ENCODE measurements at regions not wholly inside any gene's neighbourhood (a gene's known extent, or its start where the extent isn't known, plus 50 kb on each side); places are given as distances from the start of the nearest gene placed in this dataset.

DNA sequence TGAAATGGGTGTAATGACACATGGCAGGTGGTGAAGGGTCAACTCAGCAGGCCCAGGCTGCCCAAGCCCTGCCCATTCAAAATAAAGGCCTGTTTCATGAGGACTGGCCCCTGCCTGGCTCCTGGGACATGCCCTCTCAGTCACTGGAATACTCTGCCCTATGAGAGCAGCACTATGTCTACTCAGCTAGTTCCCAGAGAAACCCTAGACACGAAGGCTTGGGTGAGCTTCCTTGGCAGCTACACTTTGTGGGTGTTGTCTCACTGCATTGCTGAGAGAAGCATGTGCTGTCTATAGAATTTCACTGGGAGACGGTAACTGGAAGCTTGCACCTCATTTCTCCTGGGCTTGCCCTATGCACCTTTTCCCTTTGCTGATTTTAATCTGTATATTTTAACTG is 752.8 kb downstream of the LIG4 start:
- Histone ChIP-seq H3K27ac (no peak overlapping the region), H3K36me3 (no peaks in the 10 kb centered on the region), H3K27me3 (no peaks in the 10 kb centered on the region), H3K9me3 (no peaks in the 10 kb centered on the region), H3K4me3 (no peak overlapping the region), H3K4me1 (no peaks in the 10 kb centered on the region)
- TF ChIP-seq, protein P1, sequence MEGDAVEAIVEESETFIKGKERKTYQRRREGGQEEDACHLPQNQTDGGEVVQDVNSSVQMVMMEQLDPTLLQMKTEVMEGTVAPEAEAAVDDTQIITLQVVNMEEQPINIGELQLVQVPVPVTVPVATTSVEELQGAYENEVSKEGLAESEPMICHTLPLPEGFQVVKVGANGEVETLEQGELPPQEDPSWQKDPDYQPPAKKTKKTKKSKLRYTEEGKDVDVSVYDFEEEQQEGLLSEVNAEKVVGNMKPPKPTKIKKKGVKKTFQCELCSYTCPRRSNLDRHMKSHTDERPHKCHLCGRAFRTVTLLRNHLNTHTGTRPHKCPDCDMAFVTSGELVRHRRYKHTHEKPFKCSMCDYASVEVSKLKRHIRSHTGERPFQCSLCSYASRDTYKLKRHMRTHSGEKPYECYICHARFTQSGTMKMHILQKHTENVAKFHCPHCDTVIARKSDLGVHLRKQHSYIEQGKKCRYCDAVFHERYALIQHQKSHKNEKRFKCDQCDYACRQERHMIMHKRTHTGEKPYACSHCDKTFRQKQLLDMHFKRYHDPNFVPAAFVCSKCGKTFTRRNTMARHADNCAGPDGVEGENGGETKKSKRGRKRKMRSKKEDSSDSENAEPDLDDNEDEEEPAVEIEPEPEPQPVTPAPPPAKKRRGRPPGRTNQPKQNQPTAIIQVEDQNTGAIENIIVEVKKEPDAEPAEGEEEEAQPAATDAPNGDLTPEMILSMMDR (IDR thresholded peaks at IDR 0.05) = no peak
- no peak for DNase-seq (ENCODE audit: low spot score)

DNA sequence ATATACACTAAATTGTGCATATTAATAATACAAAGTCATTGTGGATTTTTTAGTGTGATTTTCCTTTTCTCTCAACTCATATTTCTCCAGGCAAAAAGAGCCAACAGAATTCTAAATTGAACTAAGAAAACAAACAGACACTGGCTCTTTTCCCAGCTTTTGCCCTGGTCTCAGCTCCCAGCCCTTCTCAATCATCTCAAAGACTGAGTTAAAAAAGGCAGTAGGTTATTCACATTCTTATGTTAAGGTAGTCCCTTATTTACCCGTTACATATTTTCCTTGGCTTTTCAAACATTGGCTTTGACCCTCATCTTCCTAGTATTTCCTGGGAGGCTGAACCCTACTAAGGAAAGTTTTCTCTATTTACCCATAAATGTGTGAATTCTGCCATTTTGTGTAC is 753.6 kb downstream of the LIG4 start:
- TF ChIP-seq, protein P1 (IDR thresholded peaks at IDR 0.05) = no peak
- no peaks in the 10 kb centered on the region for H3K27me3 ChIP-seq
- no peak overlapping the region for H3K4me3 ChIP-seq
- H3K9me3 ChIP-seq = no peaks in the 10 kb centered on the region
- H3K27ac ChIP-seq = no peak overlapping the region
- H3K4me1 ChIP-seq = no peaks in the 10 kb centered on the region
- DNase-seq (ENCODE audit: low spot score) = no peak
- H3K36me3 ChIP-seq = no peaks in the 10 kb centered on the region

DNA sequence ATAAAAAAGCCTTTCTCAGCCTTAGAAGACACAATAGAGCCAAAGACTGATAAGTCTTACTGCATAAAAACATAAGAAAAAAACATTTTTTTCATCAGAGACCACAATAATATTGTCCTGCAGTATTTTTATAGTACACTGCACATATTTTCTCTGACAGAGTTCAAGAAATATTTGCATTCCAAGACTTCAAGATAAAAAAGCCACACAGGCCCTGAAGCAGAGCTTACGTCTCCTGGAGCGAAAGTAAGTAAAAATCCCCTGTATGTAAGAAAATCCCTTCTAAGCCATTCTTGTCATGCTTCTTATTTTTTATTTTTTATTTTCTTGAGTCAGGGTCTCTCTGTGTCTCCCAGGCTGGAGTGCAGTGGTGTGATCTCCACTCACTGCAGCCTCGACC is 755.9 kb downstream of the LIG4 start:
- H3K4me1 ChIP-seq = no peaks in the 10 kb centered on the region
- H3K36me3 ChIP-seq = no peaks in the 10 kb centered on the region
- TF ChIP-seq, protein P1 (IDR thresholded peaks at IDR 0.05) = no peak
- no peak for DNase-seq (ENCODE audit: low spot score)
- H3K27ac ChIP-seq = no peak overlapping the region
- H3K27me3 ChIP-seq = no peaks in the 10 kb centered on the region
- H3K9me3 ChIP-seq = no peaks in the 10 kb centered on the region
- H3K4me3 ChIP-seq = no peak overlapping the region

DNA sequence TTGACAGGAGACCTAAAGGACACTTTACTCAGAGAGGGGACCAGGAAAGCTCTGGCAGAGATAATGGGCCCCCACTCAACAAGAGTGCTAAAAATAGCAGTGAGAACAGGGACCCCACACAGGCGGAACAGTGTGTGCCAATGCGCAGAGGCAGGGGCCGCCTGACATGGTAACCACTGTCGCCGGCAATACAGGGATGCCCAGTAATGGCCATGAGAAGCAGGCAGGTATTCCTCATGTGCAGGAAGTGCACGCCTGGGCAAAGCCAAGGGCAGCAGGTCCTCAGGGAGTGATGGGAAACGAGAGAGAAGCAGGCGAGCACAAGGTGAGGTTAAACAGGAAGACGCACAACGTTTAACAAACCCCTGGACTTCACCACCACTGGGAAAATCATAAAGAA is 757.1 kb downstream of the LIG4 start:
- no peak for DNase-seq (ENCODE audit: low spot score)
- Histone ChIP-seq H3K27ac (no peak overlapping the region), H3K4me1 (no peaks in the 10 kb centered on the region), H3K36me3 (no peaks in the 10 kb centered on the region), H3K4me3 (no peak overlapping the region), H3K27me3 (no peaks in the 10 kb centered on the region), H3K9me3 (peaks cover 0 to 7% of the 10 kb centered on the region in 2 donors)
- TF ChIP-seq, protein P1 (IDR thresholded peaks at IDR 0.05) = no peak

DNA sequence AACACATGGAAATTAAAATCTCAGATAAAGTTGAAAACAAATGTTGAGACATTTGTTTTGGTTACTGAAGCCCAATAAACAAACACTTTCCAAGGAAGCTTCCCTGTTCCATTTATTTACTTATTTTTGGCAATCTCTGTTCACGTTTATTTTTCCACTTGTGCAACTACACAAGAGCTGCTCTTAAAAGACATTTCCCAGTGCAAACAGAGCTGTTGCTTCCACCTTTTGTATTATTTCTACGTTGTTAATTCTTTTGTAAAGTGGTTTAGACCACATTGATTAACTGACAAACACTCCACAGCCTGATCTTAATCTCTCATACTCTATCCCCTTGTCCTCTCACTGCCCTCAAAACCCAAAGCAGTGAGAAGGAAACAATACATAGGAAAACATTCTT is 757.6 kb downstream of the LIG4 start:
- no peak overlapping the region for H3K27ac ChIP-seq
- no peak overlapping the region for H3K4me3 ChIP-seq
- H3K36me3 ChIP-seq = no peaks in the 10 kb centered on the region
- TF ChIP-seq, protein P1 (IDR thresholded peaks at IDR 0.05) = no peak
- no peaks in the 10 kb centered on the region for H3K27me3 ChIP-seq
- peaks cover 0 to 7% of the 10 kb centered on the region in 2 donors for H3K9me3 ChIP-seq
- no peaks in the 10 kb centered on the region for H3K4me1 ChIP-seq
- DNase-seq (ENCODE audit: low spot score) = no peak

DNA sequence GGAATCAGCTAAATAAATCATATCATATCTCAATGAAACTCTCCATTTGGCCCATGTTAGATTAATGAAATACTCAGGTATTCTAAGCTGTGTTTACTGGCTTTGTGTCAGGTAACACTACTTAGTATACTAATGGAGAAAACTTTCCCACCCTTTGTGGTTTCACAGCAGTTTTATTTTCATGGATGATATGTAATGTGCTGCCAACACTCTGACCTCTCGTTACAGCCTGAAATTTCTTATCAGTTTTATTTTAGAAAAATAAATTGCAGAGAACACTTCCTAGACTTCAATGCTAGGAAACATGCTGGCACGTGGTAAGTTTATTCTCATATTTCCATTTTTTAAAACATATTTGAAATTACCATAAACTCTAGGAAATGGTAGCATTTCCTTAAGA is 758.9 kb downstream of the LIG4 start:
- no peaks in the 10 kb centered on the region for H3K36me3 ChIP-seq
- H3K4me1 ChIP-seq = no peaks in the 10 kb centered on the region
- peaks cover 0 to 7% of the 10 kb centered on the region in 2 donors for H3K9me3 ChIP-seq
- no peaks in the 10 kb centered on the region for H3K27me3 ChIP-seq
- no peak overlapping the region for H3K4me3 ChIP-seq
- no peak overlapping the region for H3K27ac ChIP-seq
- no peak for DNase-seq (ENCODE audit: low spot score)
- TF ChIP-seq, protein P1 (IDR thresholded peaks at IDR 0.05) = no peak
